Skeletal muscle tissue (tissue), 3 donors: ENCODE measurements at regions not wholly inside any gene's neighbourhood (a gene's known extent, or its start where the extent isn't known, plus 50 kb on each side); places are given as distances from the start of the nearest gene placed in this dataset.

ENCODE experiments used
- H3K27ac ChIP-seq: one replicate; pipeline ENCODE4 v1.7.0; 2013; ENCODE audit warnings: mild to moderate bottlenecking, low read depth, low read length, inconsistent platforms
- H3K27me3 ChIP-seq, 3 donors: one replicate each; pipeline ENCODE4 v1.7.0; 2013; ENCODE audit warnings: low read length in 3 of 3; ENCODE audit not compliant: control insufficient read depth in 3 of 3, insufficient read depth in 3 of 3
- H3K36me3 ChIP-seq, 3 donors: one replicate each; pipeline ENCODE4 v1.7.0; 2013; ENCODE audit warnings: low read length in 3 of 3; ENCODE audit not compliant: control insufficient read depth in 3 of 3, insufficient read depth in 3 of 3
- H3K4me1 ChIP-seq, 3 donors: one replicate each; pipeline ENCODE4 v1.7.0; 2013; ENCODE audit warnings: low read length in 3 of 3, mild to moderate bottlenecking in 3 of 3; ENCODE audit not compliant: control insufficient read depth in 3 of 3, insufficient read depth in 3 of 3
- H3K4me3 ChIP-seq, 3 donors: one replicate each; pipeline ENCODE4 v1.7.0; 2013; ENCODE audit warnings: low read length in 3 of 3
- H3K9ac ChIP-seq, 3 donors: one replicate each; pipeline ENCODE4 v1.7.0; 2013; ENCODE audit warnings: low read length in 3 of 3, mild to moderate bottlenecking in 3 of 3, moderate library complexity in 2 of 3, low read depth in 1 of 3
- H3K9me3 ChIP-seq, 3 donors: one replicate each; pipeline ENCODE4 v1.7.0; 2013; ENCODE audit warnings: low read length in 3 of 3; ENCODE audit not compliant: control insufficient read depth in 3 of 3
- donor health status: Osteomylitis.

- Histone ChIP-seq H3K27ac (no peak overlapping the region), H3K27me3 (no peaks in the 10 kb centered on the region), H3K9me3 (no peaks in the 10 kb centered on the region), H3K4me1 (no peaks in the 10 kb centered on the region), H3K4me3 (no peak overlapping the region), H3K36me3 (no peaks in the 10 kb centered on the region), H3K9ac (no peak overlapping the region)
These were observed 618.2 kb upstream of the ZNF717 start for GRCh38 chr3:76403556-76403955.

- no peak overlapping the region for H3K9ac ChIP-seq
- H3K9me3 ChIP-seq: no peaks in the 10 kb centered on the region
- no peak overlapping the region for H3K27ac ChIP-seq
- no peaks in the 10 kb centered on the region for H3K4me1 ChIP-seq
- H3K36me3 ChIP-seq: no peaks in the 10 kb centered on the region
- H3K27me3 ChIP-seq: no peaks in the 10 kb centered on the region
- H3K4me3 ChIP-seq: no peak overlapping the region
These were observed 619.8 kb upstream of the ZNF717 start for GRCh38 chr3:76405196-76405595.

GRCh38 chr3:76410762-76411281, 625.5 kb upstream of the ZNF717 start:
- no peaks in the 10 kb centered on the region for H3K27me3 ChIP-seq
- peaks cover 0 to 2% (median 0%) of the 10 kb centered on the region in 3 donors for H3K9me3 ChIP-seq
- no peak overlapping the region for H3K9ac ChIP-seq
- H3K4me1 ChIP-seq: no peaks in the 10 kb centered on the region
- H3K27ac ChIP-seq: no peak overlapping the region
- H3K4me3 ChIP-seq: no peak overlapping the region
- no peaks in the 10 kb centered on the region for H3K36me3 ChIP-seq

GRCh38 chr3:76415384-76415783, 624.5 kb upstream of the ROBO2 start:
- Histone ChIP-seq H3K27ac (no peak overlapping the region), H3K4me3 (no peak overlapping the region), H3K27me3 (no peaks in the 10 kb centered on the region), H3K4me1 (no peaks in the 10 kb centered on the region), H3K36me3 (no peaks in the 10 kb centered on the region), H3K9ac (no peak overlapping the region), H3K9me3 (peaks cover 0 to 2% (median 0%) of the 10 kb centered on the region in 3 donors)

GRCh38 chr3:76429581-76430177, 610.2 kb upstream of the ROBO2 start:
- no peaks in the 10 kb centered on the region for H3K4me1 ChIP-seq
- H3K4me3 ChIP-seq: no peak overlapping the region
- no peak overlapping the region for H3K27ac ChIP-seq
- no peak overlapping the region for H3K9ac ChIP-seq
- H3K9me3 ChIP-seq: no peaks in the 10 kb centered on the region
- no peaks in the 10 kb centered on the region for H3K27me3 ChIP-seq
- no peaks in the 10 kb centered on the region for H3K36me3 ChIP-seq

- Histone ChIP-seq H3K9me3 (no peaks in the 10 kb centered on the region), H3K4me1 (no peaks in the 10 kb centered on the region), H3K36me3 (no peaks in the 10 kb centered on the region), H3K4me3 (no peak overlapping the region), H3K9ac (no peak overlapping the region), H3K27ac (no peak overlapping the region), H3K27me3 (no peaks in the 10 kb centered on the region)
These were observed 607.5 kb upstream of the ROBO2 start for GRCh38 chr3:76432396-76432795.

GRCh38 chr3:76436894-76437293, 603.0 kb upstream of the ROBO2 start:
- Histone ChIP-seq H3K36me3 (no peaks in the 10 kb centered on the region), H3K27ac (no peak overlapping the region), H3K9me3 (no peaks in the 10 kb centered on the region), H3K27me3 (no peaks in the 10 kb centered on the region), H3K4me1 (no peaks in the 10 kb centered on the region), H3K9ac (no peak overlapping the region), H3K4me3 (no peak overlapping the region)

- no peaks in the 10 kb centered on the region for H3K4me1 ChIP-seq
- no peak overlapping the region for H3K27ac ChIP-seq
- H3K36me3 ChIP-seq: no peaks in the 10 kb centered on the region
- H3K27me3 ChIP-seq: no peaks in the 10 kb centered on the region
- no peaks in the 10 kb centered on the region for H3K9me3 ChIP-seq
- H3K4me3 ChIP-seq: no peak overlapping the region
- no peak overlapping the region for H3K9ac ChIP-seq
These were observed 600.9 kb upstream of the ROBO2 start for GRCh38 chr3:76438971-76439370.

GRCh38 chr3:76442374-76442915, 597.5 kb upstream of the ROBO2 start:
- no peaks in the 10 kb centered on the region for H3K36me3 ChIP-seq
- H3K9me3 ChIP-seq: no peaks in the 10 kb centered on the region
- no peak overlapping the region for H3K4me3 ChIP-seq
- no peak overlapping the region for H3K9ac ChIP-seq
- no peaks in the 10 kb centered on the region for H3K27me3 ChIP-seq
- H3K4me1 ChIP-seq: no peaks in the 10 kb centered on the region
- no peak overlapping the region for H3K27ac ChIP-seq

- H3K36me3 ChIP-seq: no peaks in the 10 kb centered on the region
These were observed 583.6 kb upstream of the ROBO2 start for GRCh38 chr3:76456322-76456721.

More at GRCh38 chr3:76456322-76456721, 583.6 kb upstream of the ROBO2 start:
- H3K4me3 ChIP-seq: no peak overlapping the region
- no peaks in the 10 kb centered on the region for H3K27me3 ChIP-seq
- H3K4me1 ChIP-seq: no peaks in the 10 kb centered on the region
- no peak overlapping the region for H3K9ac ChIP-seq
- H3K27ac ChIP-seq: no peak overlapping the region
- no peaks in the 10 kb centered on the region for H3K9me3 ChIP-seq
